ENCODE measurements at regions not wholly inside any gene's neighbourhood (a gene's known extent, or its start where the extent isn't known, plus 50 kb on each side); places are given as distances from the start of the nearest gene placed in this dataset.

GRCh38 chr5:28666110-28666509 is 1627.7 kb upstream of the CDH9 start:
- TF ChIP-seq CTCF (IDR thresholded peaks at IDR 0.05), result no peak
- no peak for TF ChIP-seq POLR2A (IDR thresholded peaks at IDR 0.05)

Data from testis (tissue), 2 donors.